Liver (tissue), 8 donors: ENCODE measurements at regions not wholly inside any gene's neighbourhood (a gene's known extent, or its start where the extent isn't known, plus 50 kb on each side); places are given as distances from the start of the nearest gene placed in this dataset.
"Not testable (repeated sequence)": the region's sequence is repeated elsewhere in the genome, so short reads cannot be mapped to it uniquely, and the experiment has no call there.

Source experiments
- DNase-seq: peaks from one replicate; pipeline ENCODE4 v3.0.0-alpha.2; 2017; ENCODE audit warnings: low spot score
- H3K27ac ChIP-seq, 2 donors: one replicate each; pipeline ENCODE4 v1.7.0; 2013; ENCODE audit warnings: inconsistent platforms in 2 of 2, low read length in 2 of 2, control low read depth in 1 of 2, low read depth in 1 of 2, mild to moderate bottlenecking in 1 of 2
- H3K27me3 ChIP-seq, 4 donors: one replicate each; pipeline versions ENCODE4 v1.6.1 to v1.7.0; 2013; ENCODE audit warnings: low read length in 3 of 4, inconsistent platforms in 1 of 4, mild to moderate bottlenecking in 1 of 4, moderate library complexity in 1 of 4; ENCODE audit not compliant: control insufficient read depth in 4 of 4, insufficient read depth in 4 of 4
- H3K36me3 ChIP-seq, 4 donors: one replicate each; pipeline versions ENCODE4 v1.6.1 to v1.7.0; 2013; ENCODE audit warnings: low read length in 3 of 4, mild to moderate bottlenecking in 3 of 4, low read depth in 1 of 4, moderate library complexity in 1 of 4; ENCODE audit not compliant: control insufficient read depth in 4 of 4, insufficient read depth in 3 of 4
- H3K4me1 ChIP-seq, 4 donors: one replicate each; pipeline versions ENCODE4 v1.6.1 to v1.7.0; 2013; ENCODE audit warnings: low read length in 3 of 4, mild to moderate bottlenecking in 3 of 4, moderate library complexity in 1 of 4; ENCODE audit not compliant: control insufficient read depth in 4 of 4, insufficient read depth in 4 of 4
- H3K4me3 ChIP-seq, 3 donors: one replicate each; pipeline versions ENCODE4 v1.6.1 to v1.7.0; 2013; ENCODE audit warnings: low read length in 3 of 3, control low read depth in 1 of 3, low read depth in 1 of 3, mild to moderate bottlenecking in 1 of 3
- H3K9ac ChIP-seq, 2 donors: one replicate each; pipeline ENCODE4 v1.7.0; 2013; ENCODE audit warnings: low read length in 2 of 2, mild to moderate bottlenecking in 2 of 2, moderate library complexity in 2 of 2, control low read depth in 1 of 2, low read depth in 1 of 2
- H3K9me3 ChIP-seq, 4 donors: one replicate each; pipeline versions ENCODE4 v1.6.1 to v1.7.0; 2013; ENCODE audit warnings: low read length in 3 of 4; ENCODE audit not compliant: control insufficient read depth in 4 of 4
- FOXA1 ChIP-seq: IDR thresholded peaks from 2 replicates; pipeline ENCODE4 v1.6.1; 2016; ENCODE audit warnings: antibody characterized with exemption
- FOXA2 ChIP-seq: IDR thresholded peaks from 2 replicates; pipeline ENCODE4 v1.6.1; 2016; ENCODE audit warnings: antibody characterized with exemption
- GABPA ChIP-seq, 2 donors: IDR thresholded peaks in 1 of 2; conservative IDR thresholded peaks in 1 of 2; 2 replicates each; pipeline ENCODE4 v1.6.1; 2016; ENCODE audit warnings: antibody characterized with exemption in 2 of 2, mild to moderate bottlenecking in 1 of 2, moderate library complexity in 1 of 2
- HNF4A ChIP-seq, 2 donors: conservative IDR thresholded peaks; 2 replicates each; pipeline ENCODE4 v1.6.1; 2016; ENCODE audit warnings: antibody characterized with exemption in 2 of 2, mild to moderate bottlenecking in 2 of 2
- HNF4G ChIP-seq: IDR thresholded peaks from 2 replicates; pipeline ENCODE4 v1.6.1; 2016; ENCODE audit warnings: antibody characterized with exemption
- NR2F2 ChIP-seq: IDR thresholded peaks from 2 replicates; pipeline ENCODE4 v1.6.1; 2016; ENCODE audit warnings: antibody characterized with exemption
- RAD21 ChIP-seq, 2 donors: IDR thresholded peaks; 2 replicates each; pipeline ENCODE4 v1.6.1; 2016; ENCODE audit warnings: antibody characterized with exemption in 2 of 2, mild to moderate bottlenecking in 2 of 2
- REST ChIP-seq: IDR thresholded peaks from 2 replicates; pipeline ENCODE4 v1.6.1; 2016; ENCODE audit warnings: antibody characterized with exemption, mild to moderate bottlenecking
- RXRA ChIP-seq, 2 donors: IDR thresholded peaks; 2 replicates each; pipeline ENCODE4 v1.6.1; 2017 to 2018; ENCODE audit warnings: antibody characterized with exemption in 2 of 2, mild to moderate bottlenecking in 1 of 2
- SP1 ChIP-seq: IDR thresholded peaks from 2 replicates; pipeline ENCODE4 v1.6.1; 2018; ENCODE audit warnings: antibody characterized with exemption, mild to moderate bottlenecking
- YY1 ChIP-seq: IDR thresholded peaks from 2 replicates; pipeline ENCODE4 v1.6.1; 2016; ENCODE audit warnings: antibody characterized with exemption, mild to moderate bottlenecking
- WGBS: extraction: QIAGEN DNeasy Blood & Tissue Kit; methylation state at CpG from one replicate; pipeline ENCODE4 v1.1.7; 2013; 5-methylcytosine and 5-hydroxymethylcytosine counted together
- TF ChIP-seq, protein P1 (sequence below): fragments of 150-350 bp; IDR thresholded peaks from 2 replicates; pipeline ENCODE4 v1.5.1; 2017; ENCODE audit warnings: improper control_type of control experiment, low read depth, low read length; ENCODE audit not compliant: missing input control
- TF ChIP-seq, protein P2 (sequence below): IDR thresholded peaks from 2 replicates; pipeline ENCODE4 v1.6.1; 2016; ENCODE audit warnings: antibody characterized with exemption
- donor health status: healthy.
- donor health status: healthy.
- donor health status: healthy.
- donor health status: healthy.
- donor health status: healthy.

DNA sequence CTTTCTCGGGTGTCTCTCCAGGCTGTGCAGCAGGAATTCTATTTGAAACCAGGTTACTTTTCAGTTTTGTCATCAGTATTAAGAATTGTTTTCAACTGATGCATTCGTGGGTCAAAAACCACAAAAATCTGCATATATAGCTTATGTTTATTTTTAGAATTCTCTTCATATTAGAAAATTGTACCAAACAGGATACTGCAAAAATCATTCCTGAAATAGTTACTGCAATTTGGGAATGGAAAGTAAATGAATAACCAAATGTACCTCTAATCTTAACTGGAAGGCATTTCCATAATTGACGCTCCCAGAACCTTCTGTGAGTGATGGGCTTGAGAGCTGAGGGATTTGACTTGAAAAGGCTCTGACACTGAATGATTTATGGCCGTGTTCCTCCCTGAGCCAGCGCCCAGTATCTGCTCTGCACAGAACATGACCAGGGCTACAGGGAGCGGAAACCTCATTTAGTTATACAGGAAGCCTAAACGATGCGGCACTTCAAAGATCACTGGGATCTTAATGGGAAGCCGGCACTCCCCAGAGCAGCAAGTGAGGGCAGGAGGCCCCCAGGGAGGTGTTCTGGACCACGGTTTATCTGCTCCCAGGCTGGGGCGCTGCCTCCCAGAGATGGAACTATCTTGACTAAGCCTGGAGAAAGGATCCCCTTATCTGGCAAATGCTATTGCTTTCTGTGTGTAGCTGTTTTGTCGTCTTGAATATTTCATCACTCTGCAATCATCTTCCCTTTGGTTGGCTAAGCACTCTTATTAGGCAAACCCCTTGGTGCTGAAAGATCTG lies 446.0 kb downstream of the QKI start:
- Histone ChIP-seq H3K9ac (no peak overlapping the region), H3K36me3 (no peaks in the 10 kb centered on the region), H3K4me3 (no peak overlapping the region), H3K4me1 (no peaks in the 10 kb centered on the region), H3K27ac (no peak overlapping the region), H3K27me3 (no peaks in the 10 kb centered on the region), H3K9me3 (no peaks in the 10 kb centered on the region)
- DNase-seq = peak; percentile 76
- 44% methylated on average over 12 of the region's 12 CpGs for whole genome bisulfite sequencing
- TF ChIP-seq YY1 = no peak
- TF ChIP-seq FOXA1 = no peak
- TF ChIP-seq SP1 = no peak
- TF ChIP-seq RAD21 (IDR thresholded peaks at IDR 0.05) = no peak
- TF ChIP-seq NR2F2 = no peak
- no peak for TF ChIP-seq HNF4A (conservative IDR thresholded peaks at IDR 0.05)
- TF ChIP-seq GABPA (IDR thresholded peaks at IDR 0.05 in 1 of 2, conservative IDR thresholded peaks at IDR 0.05 in 1 of 2) = no peak
- TF ChIP-seq, protein P1, sequence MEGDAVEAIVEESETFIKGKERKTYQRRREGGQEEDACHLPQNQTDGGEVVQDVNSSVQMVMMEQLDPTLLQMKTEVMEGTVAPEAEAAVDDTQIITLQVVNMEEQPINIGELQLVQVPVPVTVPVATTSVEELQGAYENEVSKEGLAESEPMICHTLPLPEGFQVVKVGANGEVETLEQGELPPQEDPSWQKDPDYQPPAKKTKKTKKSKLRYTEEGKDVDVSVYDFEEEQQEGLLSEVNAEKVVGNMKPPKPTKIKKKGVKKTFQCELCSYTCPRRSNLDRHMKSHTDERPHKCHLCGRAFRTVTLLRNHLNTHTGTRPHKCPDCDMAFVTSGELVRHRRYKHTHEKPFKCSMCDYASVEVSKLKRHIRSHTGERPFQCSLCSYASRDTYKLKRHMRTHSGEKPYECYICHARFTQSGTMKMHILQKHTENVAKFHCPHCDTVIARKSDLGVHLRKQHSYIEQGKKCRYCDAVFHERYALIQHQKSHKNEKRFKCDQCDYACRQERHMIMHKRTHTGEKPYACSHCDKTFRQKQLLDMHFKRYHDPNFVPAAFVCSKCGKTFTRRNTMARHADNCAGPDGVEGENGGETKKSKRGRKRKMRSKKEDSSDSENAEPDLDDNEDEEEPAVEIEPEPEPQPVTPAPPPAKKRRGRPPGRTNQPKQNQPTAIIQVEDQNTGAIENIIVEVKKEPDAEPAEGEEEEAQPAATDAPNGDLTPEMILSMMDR = no peak
- TF ChIP-seq, protein P2, sequence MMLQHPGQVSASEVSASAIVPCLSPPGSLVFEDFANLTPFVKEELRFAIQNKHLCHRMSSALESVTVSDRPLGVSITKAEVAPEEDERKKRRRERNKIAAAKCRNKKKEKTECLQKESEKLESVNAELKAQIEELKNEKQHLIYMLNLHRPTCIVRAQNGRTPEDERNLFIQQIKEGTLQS = no peak
- no peak for TF ChIP-seq REST

DNA sequence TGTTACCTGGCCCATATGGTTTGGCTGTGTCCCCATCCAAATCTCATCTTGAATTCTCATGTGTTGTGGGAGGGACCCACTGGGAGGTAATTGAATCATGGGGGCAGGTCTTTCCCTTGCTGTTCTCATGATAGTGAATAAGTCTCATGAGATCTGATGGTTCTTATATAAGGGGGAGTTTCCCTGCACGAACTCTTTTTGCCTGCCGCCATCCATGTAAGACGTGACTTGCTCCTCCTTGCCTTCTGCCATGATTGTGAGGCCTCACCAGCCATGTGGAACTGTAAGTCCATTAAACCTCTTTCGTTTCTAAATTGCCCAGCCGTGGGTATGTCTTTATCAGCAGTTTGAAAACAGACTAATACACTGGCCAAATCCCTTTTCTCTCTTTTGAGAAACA lies 444.4 kb downstream of the QKI start:
- not testable (repeated sequence) for H3K36me3 ChIP-seq, DNase-seq, H3K9ac ChIP-seq, H3K4me3 ChIP-seq, H3K27me3 ChIP-seq, H3K9me3 ChIP-seq, H3K4me1 ChIP-seq, H3K27ac ChIP-seq
- WGBS = 93% methylated on average over 5 of the region's 5 CpGs

DNA sequence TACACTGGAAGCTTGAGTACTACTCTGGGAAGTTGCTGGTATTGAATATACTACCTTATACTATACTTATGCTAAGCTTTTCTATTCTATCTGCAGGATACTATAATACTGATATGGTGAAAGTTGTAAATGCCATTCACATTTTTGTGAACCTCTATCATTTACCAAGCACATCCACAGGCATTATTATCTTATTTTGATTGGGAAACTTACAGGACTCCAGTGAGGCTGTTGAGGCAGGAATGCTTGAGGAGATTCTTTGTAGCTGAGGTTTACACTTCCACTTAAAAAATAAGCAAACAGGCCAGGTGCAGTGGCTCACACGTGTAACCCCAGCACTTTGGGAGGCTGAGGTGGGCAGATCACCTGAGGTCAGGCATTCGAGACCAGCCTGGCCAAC lies 442.9 kb downstream of the QKI start:
- H3K4me1 ChIP-seq = no peaks in the 10 kb centered on the region
- no peak overlapping the region for H3K4me3 ChIP-seq
- H3K36me3 ChIP-seq = no peaks in the 10 kb centered on the region
- H3K27ac ChIP-seq = no peak overlapping the region
- H3K27me3 ChIP-seq = no peaks in the 10 kb centered on the region
- DNase-seq = no peak
- WGBS = 58% methylated on average over 2 of the region's 2 CpGs
- H3K9ac ChIP-seq = no peak overlapping the region
- no peaks in the 10 kb centered on the region for H3K9me3 ChIP-seq
- TF ChIP-seq RAD21 (IDR thresholded peaks at IDR 0.05) (no peak), HNF4G (no peak), FOXA2 (no peak), FOXA1 (no peak), REST (no peak), RXRA (IDR thresholded peaks at IDR 0.05) (no peak), GABPA (IDR thresholded peaks at IDR 0.05 in 1 of 2, conservative IDR thresholded peaks at IDR 0.05 in 1 of 2) (no peak), SP1 (no peak)
- TF ChIP-seq, protein P2 = no peak
- TF ChIP-seq, protein P1 = no peak
